ENCODE measurements at regions not wholly inside any gene's neighbourhood (a gene's known extent, or its start where the extent isn't known, plus 50 kb on each side); places are given as distances from the start of the nearest gene placed in this dataset.

GRCh38 chr15:98150536-98150935 lies 190.0 kb downstream of the ARRDC4 start:
- H3K27ac ChIP-seq, result no peak overlapping the region
- peaks cover 0 to 4% (median 0%) of the 10 kb centered on the region in 8 donors for H3K9me3 ChIP-seq
- TF ChIP-seq CTCF (IDR thresholded peaks at IDR 0.05 in 8 of 11, conservative IDR thresholded peaks at IDR 0.05 in 3 of 11) (no peak), POLR2A (IDR thresholded peaks at IDR 0.05) (no peak), POLR2AphosphoS5 (IDR thresholded peaks at IDR 0.05) (no peak)
- no peaks in the 10 kb centered on the region for H3K36me3 ChIP-seq
- H3K27me3 ChIP-seq (replicated peaks in 1 of 7), result peaks cover 0 to 22% (median 0%) of the 10 kb centered on the region in 7 donors
- no peak for DNase-seq
- intact Hi-C loops (cut with DNase I; ENCODE audit: low total_unique reads), result no loop called here
- H3K4me3 ChIP-seq, result no peak overlapping the region
- 15 to 33% (median 24%) methylated on average over 3 of the region's 3 CpGs for WGBS, 5 donors
- H3K4me1 ChIP-seq, result no peaks in the 10 kb centered on the region

GRCh38 chr15:98151096-98151495 lies 190.6 kb downstream of the ARRDC4 start:
- no peaks in the 10 kb centered on the region for H3K36me3 ChIP-seq
- H3K27me3 ChIP-seq (replicated peaks in 1 of 7), result peaks cover 0 to 17% (median 0%) of the 10 kb centered on the region in 7 donors
- peaks cover 0 to 4% (median 0%) of the 10 kb centered on the region in 8 donors for H3K9me3 ChIP-seq
- no peak for TF ChIP-seq CTCF (IDR thresholded peaks at IDR 0.05 in 8 of 11, conservative IDR thresholded peaks at IDR 0.05 in 3 of 11)
- TF ChIP-seq POLR2A (IDR thresholded peaks at IDR 0.05), result no peak
- TF ChIP-seq POLR2AphosphoS5 (IDR thresholded peaks at IDR 0.05), result no peak
- no peaks in the 10 kb centered on the region for H3K4me1 ChIP-seq
- no peak overlapping the region for H3K27ac ChIP-seq
- intact Hi-C loops (cut with DNase I; ENCODE audit: low total_unique reads), result no loop called here
- 80 to 88% (median 86%) methylated on average over 2 of the region's 2 CpGs for WGBS, 5 donors
- no peak for DNase-seq
- H3K4me3 ChIP-seq, result no peak overlapping the region

GRCh38 chr15:98152156-98152555 lies 191.7 kb downstream of the ARRDC4 start:
- H3K36me3 ChIP-seq, result no peaks in the 10 kb centered on the region
- TF ChIP-seq POLR2A (IDR thresholded peaks at IDR 0.05) (no peak), POLR2AphosphoS5 (IDR thresholded peaks at IDR 0.05) (no peak), CTCF (IDR thresholded peaks at IDR 0.05 in 8 of 11, conservative IDR thresholded peaks at IDR 0.05 in 3 of 11) (no peak)
- intact Hi-C loops (cut with DNase I; ENCODE audit: low total_unique reads), result no loop called here
- no peak for DNase-seq
- H3K9me3 ChIP-seq, result peaks cover 0 to 4% (median 0%) of the 10 kb centered on the region in 8 donors
- H3K27ac ChIP-seq, result no peak overlapping the region
- H3K4me1 ChIP-seq, result no peaks in the 10 kb centered on the region
- H3K27me3 ChIP-seq (replicated peaks in 1 of 7), result peaks cover 0 to 11% (median 0%) of the 10 kb centered on the region in 7 donors
- no peak overlapping the region for H3K4me3 ChIP-seq

GRCh38 chr15:98154863-98155262 lies 194.4 kb downstream of the ARRDC4 start:
- no peaks in the 10 kb centered on the region for H3K27me3 ChIP-seq (replicated peaks in 1 of 7)

More at GRCh38 chr15:98154863-98155262, 194.4 kb downstream of the ARRDC4 start:
- 54 to 73% (median 67%) methylated on average over 4 of the region's 4 CpGs for WGBS, 5 donors
- DNase-seq, result no peak
- no peak for TF ChIP-seq POLR2A (IDR thresholded peaks at IDR 0.05)
- no peak for TF ChIP-seq CTCF (IDR thresholded peaks at IDR 0.05 in 8 of 11, conservative IDR thresholded peaks at IDR 0.05 in 3 of 11)
- TF ChIP-seq POLR2AphosphoS5 (IDR thresholded peaks at IDR 0.05), result no peak
- Histone ChIP-seq H3K36me3 (no peaks in the 10 kb centered on the region), H3K9me3 (peaks cover 0 to 4% (median 0%) of the 10 kb centered on the region in 8 donors), H3K27ac (no peak overlapping the region), H3K4me1 (peaks cover 0 to 3% (median 0%) of the 10 kb centered on the region in 6 donors), H3K4me3 (no peak overlapping the region)
- intact Hi-C loops (cut with DNase I; ENCODE audit: low total_unique reads), result no loop called here

Data from spleen (tissue), 11 donors.